Psoas muscle (tissue), 7 donors: ENCODE measurements at regions not wholly inside any gene's neighbourhood (a gene's known extent, or its start where the extent isn't known, plus 50 kb on each side); places are given as distances from the start of the nearest gene placed in this dataset.

Experiments used
- ATAC-seq, 4 donors: fragments of 200-7000 bp; cut with Tn5 transposase; one replicate each; pipeline ENCODE4 v1.9.1; 2020; ENCODE audit warnings: moderate library complexity in 3 of 4, mild to moderate bottlenecking in 2 of 4
- DNase-seq, 2 donors: peaks; one replicate each; pipeline ENCODE4 v3.0.0-alpha.2; 2020
- H3K27ac ChIP-seq: fragments of 200-600 bp; one replicate; pipeline ENCODE4 v1.8.0; 2022
- H3K27me3 ChIP-seq, 3 donors: fragments of 200-600 bp in 1 of 3; one replicate each; pipeline versions ENCODE4 v1.6.1 to v1.8.0; 2013 to 2022; ENCODE audit warnings: low read length in 2 of 3, mild to moderate bottlenecking in 2 of 3, moderate library complexity in 1 of 3; ENCODE audit not compliant: insufficient read depth in 3 of 3
- H3K36me3 ChIP-seq, 2 donors: fragments of 200-600 bp in 1 of 2; one replicate each; pipeline versions ENCODE4 v1.6.1 to v1.8.0; 2013 to 2022; ENCODE audit warnings: low read depth in 1 of 2, mild to moderate bottlenecking in 1 of 2, moderate library complexity in 1 of 2; ENCODE audit not compliant: insufficient read depth in 1 of 2
- H3K4me1 ChIP-seq: fragments of 200-600 bp; one replicate; pipeline ENCODE4 v1.8.0; 2022
- H3K4me3 ChIP-seq: fragments of 200-600 bp; one replicate; pipeline ENCODE4 v1.8.0; 2022; ENCODE audit warnings: mild to moderate bottlenecking
- H3K9me3 ChIP-seq: fragments of 200-600 bp; one replicate; pipeline ENCODE4 v1.8.0; 2022
- WGBS, 3 donors: extraction: QIAGEN DNeasy Blood & Tissue Kit; methylation state at CpG; one replicate each; pipeline versions ENCODE4 v1.1.6 to v1.1.7; 2013; 5-methylcytosine and 5-hydroxymethylcytosine counted together
- intact Hi-C, 2 donors: fragments of 100-400 bp; cut with DNase I; formaldehyde crosslinking; loops; one replicate each; pipeline versions ENCODE4 v1.11.0 to v1.14.2; 2022
- TF ChIP-seq, protein P1 (sequence below): fragments of 200-600 bp; IDR thresholded peaks from one replicate; pipeline ENCODE4 v1.8.0; 2022; ENCODE audit warnings: antibody characterized with exemption
- donor health status: healthy with polysubstance abuse.
- donor health status: DM: no; HTN: no; CAD: no; lungs with moderate emphysema.
- donor health status: Bipolar disorder and iron deficiency.
- donor health status: healthy.
- donor health status: DM: yes; HTN: yes; CAD: no.
- donor health status: DM: no; HTN: no; CAD: no.
- donor health status: DM: yes; HTN: yes; CAD: no.

DNA sequence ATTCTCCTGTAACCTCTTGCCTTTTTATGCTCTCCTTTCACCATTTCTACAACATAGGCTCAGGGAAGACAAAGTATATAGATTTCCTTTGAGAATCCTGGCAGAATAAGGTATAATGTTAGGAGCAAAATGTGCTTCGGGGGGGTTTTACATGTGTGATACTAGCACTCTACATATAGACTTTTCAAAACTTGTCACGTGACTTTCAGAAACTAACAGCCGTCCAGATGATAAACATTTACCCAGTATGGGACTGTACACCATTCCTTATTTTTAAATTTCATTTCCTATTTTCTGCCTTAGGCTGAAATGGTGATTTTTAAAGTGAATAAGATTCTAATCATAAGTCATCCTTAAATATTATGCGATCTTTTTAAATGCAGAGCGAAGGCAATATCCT, 420.4 kb upstream of the PITX2 start:
- Histone ChIP-seq H3K36me3 (no peaks in the 10 kb centered on the region), H3K9me3 (no peaks in the 10 kb centered on the region), H3K4me3 (no peak overlapping the region), H3K27ac (no peak overlapping the region), H3K4me1 (no peaks in the 10 kb centered on the region), H3K27me3 (no peaks in the 10 kb centered on the region)
- no peak for DNase-seq
- ATAC-seq, result no peak
- TF ChIP-seq, protein P1, sequence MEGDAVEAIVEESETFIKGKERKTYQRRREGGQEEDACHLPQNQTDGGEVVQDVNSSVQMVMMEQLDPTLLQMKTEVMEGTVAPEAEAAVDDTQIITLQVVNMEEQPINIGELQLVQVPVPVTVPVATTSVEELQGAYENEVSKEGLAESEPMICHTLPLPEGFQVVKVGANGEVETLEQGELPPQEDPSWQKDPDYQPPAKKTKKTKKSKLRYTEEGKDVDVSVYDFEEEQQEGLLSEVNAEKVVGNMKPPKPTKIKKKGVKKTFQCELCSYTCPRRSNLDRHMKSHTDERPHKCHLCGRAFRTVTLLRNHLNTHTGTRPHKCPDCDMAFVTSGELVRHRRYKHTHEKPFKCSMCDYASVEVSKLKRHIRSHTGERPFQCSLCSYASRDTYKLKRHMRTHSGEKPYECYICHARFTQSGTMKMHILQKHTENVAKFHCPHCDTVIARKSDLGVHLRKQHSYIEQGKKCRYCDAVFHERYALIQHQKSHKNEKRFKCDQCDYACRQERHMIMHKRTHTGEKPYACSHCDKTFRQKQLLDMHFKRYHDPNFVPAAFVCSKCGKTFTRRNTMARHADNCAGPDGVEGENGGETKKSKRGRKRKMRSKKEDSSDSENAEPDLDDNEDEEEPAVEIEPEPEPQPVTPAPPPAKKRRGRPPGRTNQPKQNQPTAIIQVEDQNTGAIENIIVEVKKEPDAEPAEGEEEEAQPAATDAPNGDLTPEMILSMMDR, result no peak
- WGBS, 3 donors, result 92 to 97% (median 94%) methylated on average over 5 of the region's 5 CpGs
- intact Hi-C loops, result no loop called here

GRCh38 chr4:111045992-111046391, 423.1 kb upstream of the PITX2 start:
- Histone ChIP-seq H3K36me3 (no peaks in the 10 kb centered on the region), H3K9me3 (no peaks in the 10 kb centered on the region), H3K4me1 (no peaks in the 10 kb centered on the region), H3K4me3 (no peak overlapping the region), H3K27me3 (no peaks in the 10 kb centered on the region), H3K27ac (no peak overlapping the region)
- WGBS, 3 donors, result 81 to 94% (median 87%) methylated on average over 2 of the region's 2 CpGs
- TF ChIP-seq, protein P1, result no peak
- intact Hi-C loops, result no loop called here
- DNase-seq, result no peak
- no peak for ATAC-seq

GRCh38 chr4:111046811-111047210, 423.9 kb upstream of the PITX2 start:
- no peaks in the 10 kb centered on the region for H3K27me3 ChIP-seq
- intact Hi-C loops, result no loop called here
- 87 to 93% (median 92%) methylated on average over 2 of the region's 2 CpGs for WGBS, 3 donors
- no peaks in the 10 kb centered on the region for H3K4me1 ChIP-seq
- no peak for ATAC-seq
- H3K27ac ChIP-seq, result no peak overlapping the region
- DNase-seq, result no peak
- TF ChIP-seq, protein P1, result no peak
- H3K4me3 ChIP-seq, result no peak overlapping the region
- no peaks in the 10 kb centered on the region for H3K9me3 ChIP-seq
- no peaks in the 10 kb centered on the region for H3K36me3 ChIP-seq

GRCh38 chr4:111048316-111048715, 425.4 kb upstream of the PITX2 start:
- no peak for DNase-seq
- Histone ChIP-seq H3K27me3 (no peaks in the 10 kb centered on the region), H3K36me3 (no peaks in the 10 kb centered on the region), H3K27ac (no peak overlapping the region), H3K4me1 (no peaks in the 10 kb centered on the region), H3K9me3 (no peaks in the 10 kb centered on the region), H3K4me3 (no peak overlapping the region)
- 82 to 86% (median 83%) methylated on average over 5 of the region's 5 CpGs for WGBS, 3 donors
- TF ChIP-seq, protein P1, result no peak
- no peak for ATAC-seq
- intact Hi-C loops, result no loop called here

DNA sequence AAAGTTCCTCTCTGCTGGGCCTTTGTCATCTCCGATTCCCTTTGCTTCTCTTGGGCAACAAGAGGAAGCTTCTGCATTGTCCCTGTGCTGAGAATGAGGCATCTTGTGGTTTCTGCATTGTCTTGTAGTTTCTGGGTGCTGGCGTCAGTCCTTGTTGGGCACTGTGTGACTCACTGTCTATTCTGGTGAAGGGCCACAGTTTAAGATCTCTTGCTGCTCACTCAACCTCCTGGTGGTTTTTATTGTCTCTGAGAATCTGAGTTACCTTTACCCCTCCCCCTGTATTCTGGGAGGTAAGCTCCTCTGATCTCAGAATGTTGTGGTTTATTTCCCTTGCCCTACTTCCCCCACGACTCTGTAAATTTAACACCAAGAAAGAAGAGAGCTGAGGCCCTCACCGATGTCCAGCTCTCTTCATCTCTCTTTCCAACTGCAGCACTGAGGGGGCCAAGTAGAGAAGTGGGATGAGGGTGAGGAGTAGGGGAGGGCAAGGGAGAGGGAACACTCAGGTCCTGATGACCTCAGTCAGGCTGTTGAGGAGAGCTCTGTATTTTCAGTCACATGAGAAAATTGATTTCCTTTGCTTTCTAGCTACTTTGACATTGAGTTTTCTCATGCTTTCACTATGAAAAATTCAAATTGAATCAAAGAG, 441.6 kb upstream of the PITX2 start:
- DNase-seq (no peak), ATAC-seq (no peak)
- H3K27me3 ChIP-seq, result no peaks in the 10 kb centered on the region
- H3K9me3 ChIP-seq, result no peaks in the 10 kb centered on the region
- WGBS, 3 donors, result 65 to 78% (median 75%) methylated on average over 4 of the region's 4 CpGs
- intact Hi-C loops, result no loop called here
- no peak overlapping the region for H3K4me3 ChIP-seq
- no peaks in the 10 kb centered on the region for H3K4me1 ChIP-seq
- TF ChIP-seq, protein P1, result no peak
- no peaks in the 10 kb centered on the region for H3K36me3 ChIP-seq
- H3K27ac ChIP-seq, result no peak overlapping the region
